Right renal pelvis (tissue), 4 donors: ENCODE measurements at regions not wholly inside any gene's neighbourhood (a gene's known extent, or its start where the extent isn't known, plus 50 kb on each side); places are given as distances from the start of the nearest gene placed in this dataset.
"Not testable (repeated sequence)": the region's sequence is repeated elsewhere in the genome, so short reads cannot be mapped to it uniquely, and the experiment has no call there.

ENCODE experiments used
- DNase-seq, 4 donors: peaks; one replicate each; pipeline ENCODE4 v3.0.0-alpha.2; 2013; ENCODE audit warnings: low read depth in 4 of 4, low spot score in 3 of 4, missing footprints in 1 of 4

GRCh38 chr22:47327241-47327640 lies 564.8 kb downstream of the TBC1D22A start:
- no peak for DNase-seq

- DNase-seq, result no peak
Observed at GRCh38 chr22:47325249-47325648, 562.8 kb downstream of the TBC1D22A start.

GRCh38 chr22:47324435-47324990 lies 562.1 kb downstream of the TBC1D22A start:
- no peak for DNase-seq

- DNase-seq, result no peak
Observed at GRCh38 chr22:47323518-47323917, 561.1 kb downstream of the TBC1D22A start.

GRCh38 chr22:47322854-47323253 lies 560.4 kb downstream of the TBC1D22A start:
- DNase-seq, result no peak

GRCh38 chr22:47320560-47320959 lies 558.1 kb downstream of the TBC1D22A start:
- DNase-seq, result no peak

- no peak for DNase-seq
Observed at GRCh38 chr22:47318041-47318737, 555.7 kb downstream of the TBC1D22A start.

GRCh38 chr22:47315862-47316419 lies 553.5 kb downstream of the TBC1D22A start:
- DNase-seq, result no peak

- DNase-seq, result no peak
Observed at GRCh38 chr22:47310601-47311000, 548.2 kb downstream of the TBC1D22A start.

- no peak for DNase-seq
Observed at GRCh38 chr22:47309946-47310345, 547.5 kb downstream of the TBC1D22A start.

- no peak for DNase-seq
Observed at GRCh38 chr22:47309476-47309875, 547.0 kb downstream of the TBC1D22A start.

- no peak for DNase-seq
Observed at GRCh38 chr22:47308886-47309285, 546.4 kb downstream of the TBC1D22A start.

GRCh38 chr22:47307822-47308221 lies 545.4 kb downstream of the TBC1D22A start:
- DNase-seq, result no peak

GRCh38 chr22:47307326-47307725 lies 544.9 kb downstream of the TBC1D22A start:
- DNase-seq, result no peak

GRCh38 chr22:47304854-47305253 lies 542.4 kb downstream of the TBC1D22A start:
- no peak for DNase-seq

- no peak for DNase-seq
Observed at GRCh38 chr22:47304191-47304831, 541.9 kb downstream of the TBC1D22A start.

GRCh38 chr22:47303161-47303890 lies 540.9 kb downstream of the TBC1D22A start:
- DNase-seq, result no peak

- DNase-seq, result not testable (repeated sequence)
Observed at GRCh38 chr22:47302587-47302986, 540.1 kb downstream of the TBC1D22A start.

- no peak for DNase-seq
Observed at GRCh38 chr22:47301820-47302475, 539.5 kb downstream of the TBC1D22A start.

GRCh38 chr22:47300698-47301405 lies 538.4 kb downstream of the TBC1D22A start:
- no peak for DNase-seq
